Activated CD4-positive, alpha-beta T cell treated with anti-CD3 and anti-CD28 coated beads, Interleukin-10, Interleukin-2, amounts not matched to agents 100 ng/mL and 50 ng/mL, durations not matched to agents 16 hours and 8 hours (primary cell): ENCODE measurements at regions not wholly inside any gene's neighbourhood (a gene's known extent, or its start where the extent isn't known, plus 50 kb on each side); places are given as distances from the start of the nearest gene placed in this dataset.

Source experiments
- DNase-seq: peaks from one replicate; pipeline ENCODE4 v3.0.0-alpha.2; 2020

GRCh38 chr11:86193297-86194095 is 51.1 kb upstream of the EED start:
- peak; percentile 89 for DNase-seq

DNA sequence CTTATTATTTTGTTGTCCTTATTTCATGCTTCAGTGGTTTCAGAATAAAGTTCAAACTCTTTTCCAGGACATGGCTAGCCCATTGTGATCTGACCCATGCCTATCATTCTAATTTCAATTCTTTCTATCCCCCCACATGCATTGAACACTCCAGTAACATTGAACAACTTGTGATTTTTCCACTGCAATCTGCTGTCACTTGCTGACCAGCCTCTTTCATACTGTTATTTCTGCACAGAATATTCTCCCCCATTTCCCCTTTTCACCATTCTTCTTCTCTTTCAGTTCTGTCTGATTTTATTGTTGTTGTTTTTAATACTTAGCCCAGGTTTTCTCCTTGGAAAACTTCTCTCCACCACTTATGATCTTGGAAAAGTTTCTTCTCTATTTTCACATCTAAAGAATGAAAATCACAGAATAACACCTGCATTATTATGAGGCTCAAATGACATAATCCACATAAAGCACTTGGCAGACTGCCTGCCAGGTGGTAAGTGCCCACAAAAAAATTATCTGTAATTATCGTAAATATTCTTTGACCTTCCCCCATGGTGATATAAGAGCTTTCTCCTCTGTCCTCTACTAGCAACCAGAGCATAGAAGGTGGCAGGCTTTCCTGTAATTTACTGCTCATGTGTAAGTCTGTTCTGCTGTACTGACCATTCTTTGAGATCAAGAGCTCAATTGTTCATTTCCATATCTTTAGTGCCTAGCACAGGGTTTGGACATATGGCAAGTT is 51.9 kb upstream of the EED start:
- DNase-seq = no peak

- no peak for DNase-seq
Measured at GRCh38 chr11:86191874-86192273, 52.7 kb upstream of the EED start.

- no peak for DNase-seq
Measured at GRCh38 chr11:86187027-86187426, 57.5 kb upstream of the EED start.

GRCh38 chr11:86186386-86186785 is 58.2 kb upstream of the EED start:
- DNase-seq = no peak

- no peak for DNase-seq
Measured at GRCh38 chr11:86185381-86185750, 59.2 kb upstream of the EED start.

GRCh38 chr11:86184728-86185380 is 59.7 kb upstream of the EED start:
- no peak for DNase-seq

- peak; percentile 66 for DNase-seq
Measured at GRCh38 chr11:86183694-86184093, 60.9 kb upstream of the EED start.

DNA sequence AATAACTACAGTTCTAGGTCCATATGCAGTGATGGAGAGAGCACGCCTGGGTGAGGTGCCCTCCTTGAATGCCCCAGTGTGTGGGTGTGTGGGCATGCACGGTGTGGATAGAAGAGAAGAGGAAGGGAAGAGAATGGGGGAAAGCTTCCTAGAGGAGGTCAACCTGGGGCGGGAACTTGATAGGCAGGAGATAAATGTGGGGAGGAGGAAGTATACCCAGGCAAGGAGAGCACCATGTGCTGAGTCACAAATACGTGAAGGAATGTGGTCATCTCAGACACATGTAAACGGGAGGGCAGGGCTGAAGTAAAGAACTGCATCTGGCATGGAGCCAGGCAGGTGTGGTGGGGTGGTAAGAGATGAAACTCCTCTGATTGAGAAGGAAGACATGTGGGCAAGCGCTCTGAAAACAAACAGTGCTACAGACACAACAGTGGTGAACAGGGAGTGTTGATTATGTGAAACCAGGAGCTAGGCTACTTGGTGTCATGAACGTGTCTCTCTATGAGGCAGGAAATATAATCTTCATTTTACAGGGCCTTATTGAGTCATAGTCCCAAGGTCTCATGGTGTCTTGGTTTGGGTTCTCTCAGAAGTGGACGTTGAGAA is 61.5 kb upstream of the EED start:
- peak; percentile 86 for DNase-seq

- DNase-seq = no peak
Measured at GRCh38 chr11:86181379-86181778, 63.2 kb upstream of the EED start.

DNA sequence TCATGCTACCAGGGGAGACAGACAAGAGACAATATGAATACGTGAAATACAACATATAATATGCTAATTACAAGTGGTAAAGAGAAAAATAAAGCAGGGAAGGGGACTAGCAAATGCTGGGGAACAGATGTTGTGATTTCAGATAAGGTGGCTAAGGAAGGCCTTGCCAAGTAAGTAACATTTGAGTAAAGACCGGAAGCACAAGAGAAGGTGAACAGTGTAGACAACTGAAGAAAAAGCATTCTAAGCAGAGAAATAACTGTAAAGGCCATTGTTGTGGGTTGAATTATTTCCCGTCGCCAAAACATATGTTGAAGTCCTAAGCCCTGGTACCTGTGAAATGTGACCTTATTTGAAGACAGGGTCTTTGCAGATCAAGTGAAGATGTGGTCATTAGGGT is 63.7 kb upstream of the EED start:
- DNase-seq = no peak

- no peak for DNase-seq
Measured at GRCh38 chr11:86180423-86180822, 64.1 kb upstream of the EED start.

- no peak for DNase-seq
Measured at GRCh38 chr11:86179646-86180064, 64.9 kb upstream of the EED start.

DNA sequence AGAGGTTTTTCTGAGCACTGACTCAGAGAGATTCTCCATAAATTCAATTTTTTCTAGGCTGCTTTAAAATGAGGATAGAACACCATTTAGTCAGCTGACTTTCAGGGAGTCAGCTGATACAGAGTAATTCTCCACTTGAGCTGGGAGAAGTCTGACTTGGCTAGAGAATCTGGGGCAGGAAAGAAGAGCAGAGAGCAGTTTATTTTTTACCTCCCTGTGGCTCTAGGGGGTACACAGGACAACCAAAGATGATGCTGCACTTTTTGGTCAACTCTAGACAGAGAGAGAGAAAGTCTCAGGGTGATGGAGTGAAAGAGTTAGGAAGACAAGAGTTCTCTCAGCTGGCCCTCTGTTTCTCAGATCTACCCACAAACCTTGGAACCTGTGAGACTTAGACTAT is 67.3 kb upstream of the EED start:
- peak; percentile 27 for DNase-seq

DNA sequence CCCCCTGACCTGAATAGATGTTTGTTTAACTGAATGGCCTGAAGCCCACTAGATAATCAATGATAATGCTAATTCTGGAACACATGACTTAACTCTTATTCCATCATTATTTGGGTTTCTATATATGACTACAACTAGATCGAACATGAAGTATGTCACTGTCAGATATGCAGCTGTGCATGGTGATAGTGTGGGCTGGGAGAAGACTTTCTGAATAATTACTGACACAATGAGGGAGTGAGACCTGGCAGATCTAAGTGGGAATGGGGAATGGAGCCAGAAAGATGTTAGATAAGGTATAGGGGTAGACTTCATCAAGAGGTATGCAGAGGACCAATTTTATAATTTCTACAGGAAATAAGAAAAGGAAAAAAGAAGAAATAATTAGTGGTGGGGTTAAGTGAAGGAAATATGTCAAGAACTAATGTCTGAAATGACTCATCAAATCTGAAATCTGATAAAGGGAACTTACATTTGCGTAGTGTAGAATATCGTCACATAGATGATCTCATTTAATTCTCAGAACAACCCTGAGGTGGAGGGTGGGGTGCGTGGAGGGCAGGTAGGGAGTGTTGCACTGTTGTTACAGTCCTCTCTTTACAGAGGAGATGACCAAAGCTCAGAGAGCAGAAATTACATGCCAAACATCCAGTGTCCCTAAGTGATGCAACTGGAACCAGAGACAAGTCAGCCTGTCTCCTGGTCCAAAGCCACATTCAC is 68.2 kb upstream of the EED start:
- peak; percentile 84 for DNase-seq

DNA sequence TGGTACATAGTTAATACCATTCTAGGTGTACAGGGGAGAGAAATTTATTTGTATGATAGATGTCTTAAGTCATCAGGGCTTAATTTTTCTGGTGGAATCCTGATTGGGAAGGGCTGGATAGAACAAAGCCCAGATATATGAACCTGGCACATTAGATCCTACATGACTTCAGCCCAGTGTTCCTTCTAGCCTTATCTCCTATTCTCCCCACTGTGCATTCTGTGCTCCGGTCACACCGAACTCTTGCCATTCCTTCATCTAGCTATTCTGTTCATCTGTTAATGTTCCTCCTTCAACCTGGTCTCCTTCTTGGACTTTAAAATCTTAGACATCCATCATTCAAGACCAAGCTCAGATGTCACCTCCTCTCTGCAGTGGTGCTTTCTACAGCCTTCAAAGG is 68.9 kb upstream of the EED start:
- no peak for DNase-seq

GRCh38 chr11:86175191-86175590 is 69.4 kb upstream of the EED start:
- DNase-seq = no peak

- DNase-seq = no peak
Measured at GRCh38 chr11:86174101-86175046, 70.2 kb upstream of the EED start.

GRCh38 chr11:86172894-86173293 is 71.7 kb upstream of the EED start:
- peak; percentile 30 for DNase-seq

GRCh38 chr11:86171627-86172026 is 72.9 kb upstream of the EED start:
- DNase-seq = no peak

- DNase-seq = no peak
Measured at GRCh38 chr11:86167499-86168164, 76.9 kb upstream of the EED start.
